ENCODE measurements at regions not wholly inside any gene's neighbourhood (a gene's known extent, or its start where the extent isn't known, plus 50 kb on each side); places are given as distances from the start of the nearest gene placed in this dataset.

GRCh38 chr21:29991624-29992023, 51.8 kb upstream of the GRIK1 start:
- no peak overlapping the region for H3K4me3 ChIP-seq (ENCODE audit: low read depth, low read length)
- H3K36me3 ChIP-seq (ENCODE audit: control insufficient read depth, insufficient read depth, low read length): no peaks in the 10 kb centered on the region
- FAIRE-seq (no peak), DNase-seq (ENCODE audit: low read depth) (no peak)
- no peaks in the 10 kb centered on the region for H3K27me3 ChIP-seq (ENCODE audit: control insufficient read depth, insufficient read depth, low read length)
- TF ChIP-seq, protein P1, sequence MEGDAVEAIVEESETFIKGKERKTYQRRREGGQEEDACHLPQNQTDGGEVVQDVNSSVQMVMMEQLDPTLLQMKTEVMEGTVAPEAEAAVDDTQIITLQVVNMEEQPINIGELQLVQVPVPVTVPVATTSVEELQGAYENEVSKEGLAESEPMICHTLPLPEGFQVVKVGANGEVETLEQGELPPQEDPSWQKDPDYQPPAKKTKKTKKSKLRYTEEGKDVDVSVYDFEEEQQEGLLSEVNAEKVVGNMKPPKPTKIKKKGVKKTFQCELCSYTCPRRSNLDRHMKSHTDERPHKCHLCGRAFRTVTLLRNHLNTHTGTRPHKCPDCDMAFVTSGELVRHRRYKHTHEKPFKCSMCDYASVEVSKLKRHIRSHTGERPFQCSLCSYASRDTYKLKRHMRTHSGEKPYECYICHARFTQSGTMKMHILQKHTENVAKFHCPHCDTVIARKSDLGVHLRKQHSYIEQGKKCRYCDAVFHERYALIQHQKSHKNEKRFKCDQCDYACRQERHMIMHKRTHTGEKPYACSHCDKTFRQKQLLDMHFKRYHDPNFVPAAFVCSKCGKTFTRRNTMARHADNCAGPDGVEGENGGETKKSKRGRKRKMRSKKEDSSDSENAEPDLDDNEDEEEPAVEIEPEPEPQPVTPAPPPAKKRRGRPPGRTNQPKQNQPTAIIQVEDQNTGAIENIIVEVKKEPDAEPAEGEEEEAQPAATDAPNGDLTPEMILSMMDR (IDR thresholded peaks at IDR 0.05; ENCODE audit: insufficient read depth, low read length, severe bottlenecking): no peak

GRCh38 chr21:29989634-29990234, 49.9 kb upstream of the GRIK1 start:
- no peak overlapping the region for H3K4me3 ChIP-seq (ENCODE audit: low read depth, low read length)
- DNase-seq (ENCODE audit: low read depth) (peak; percentile 28), FAIRE-seq (no peak)
- H3K27me3 ChIP-seq (ENCODE audit: control insufficient read depth, insufficient read depth, low read length): no peaks in the 10 kb centered on the region
- H3K36me3 ChIP-seq (ENCODE audit: control insufficient read depth, insufficient read depth, low read length): no peaks in the 10 kb centered on the region
- TF ChIP-seq, protein P1 (IDR thresholded peaks at IDR 0.05; ENCODE audit: insufficient read depth, low read length, severe bottlenecking): no peak
